GM21529 (cell line): ENCODE measurements at regions not wholly inside any gene's neighbourhood (a gene's known extent, or its start where the extent isn't known, plus 50 kb on each side); places are given as distances from the start of the nearest gene placed in this dataset.

ENCODE experiments used
- ATAC-seq: cut with Tn5 transposase; IDR thresholded peaks from one replicate; pipeline ENCODE4 v1.9.1; 2021; ENCODE audit not compliant: unreplicated experiment

DNA sequence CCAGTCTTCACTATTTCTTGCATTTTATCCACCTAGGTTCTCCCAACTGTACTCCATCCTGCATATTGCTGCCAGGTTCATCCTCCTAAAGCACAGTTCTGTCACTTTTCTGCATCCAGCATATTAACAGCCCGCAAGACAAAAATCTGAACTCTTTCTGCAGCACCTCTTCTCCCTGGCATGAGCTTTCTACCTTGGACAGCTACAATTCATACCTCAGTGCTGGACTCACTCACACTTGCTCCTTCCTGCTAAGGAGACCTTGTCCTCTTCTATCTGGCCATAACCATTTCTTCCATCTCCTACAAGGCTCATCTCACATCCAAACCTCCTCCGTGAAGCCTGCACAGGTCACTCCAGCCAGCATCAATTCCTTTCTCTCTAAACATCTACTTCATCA, 170.1 kb upstream of the GRIP1 start:
- no peak for ATAC-seq

- no peak for ATAC-seq
Observed at GRCh38 chr12:66851134-66851533, 172.3 kb upstream of the GRIP1 start.

DNA sequence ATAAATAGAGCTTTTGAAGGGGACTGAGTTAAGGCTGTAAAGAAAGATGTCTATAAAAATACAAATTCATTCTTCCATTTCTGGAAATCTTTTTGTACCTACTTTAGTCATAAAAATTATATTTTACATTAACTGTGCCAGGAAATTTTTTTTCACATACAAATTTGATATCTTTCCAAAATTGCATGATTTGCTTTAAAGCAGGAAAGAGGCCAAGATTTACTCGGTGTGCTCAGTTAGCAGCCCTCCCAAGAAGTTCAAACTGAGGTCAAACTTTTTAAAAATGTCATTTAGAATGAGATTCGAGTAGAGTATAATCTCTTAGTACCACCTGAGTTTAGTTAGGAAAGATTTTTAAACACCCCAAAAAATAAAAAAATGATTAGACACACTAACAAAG, 173.2 kb upstream of the GRIP1 start:
- no peak for ATAC-seq

DNA sequence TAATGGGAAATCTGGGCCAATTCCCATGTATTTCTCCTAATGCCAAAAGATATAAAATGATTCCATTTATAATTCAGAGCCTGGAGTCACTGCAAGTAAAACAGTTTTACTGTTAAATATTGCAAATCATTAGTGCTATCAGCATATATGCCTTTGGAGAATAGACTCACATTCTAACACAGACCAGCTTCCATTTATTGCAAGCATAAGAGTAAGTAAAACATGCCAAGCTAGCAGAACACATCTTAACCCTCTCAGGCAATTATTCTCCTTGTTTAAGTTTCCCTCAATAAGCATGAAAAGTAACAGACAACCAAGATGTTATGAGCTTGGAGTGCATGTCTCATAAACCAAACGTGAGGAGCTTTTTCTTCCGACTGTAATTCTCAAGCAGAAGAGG, 173.9 kb upstream of the GRIP1 start:
- no peak for ATAC-seq

DNA sequence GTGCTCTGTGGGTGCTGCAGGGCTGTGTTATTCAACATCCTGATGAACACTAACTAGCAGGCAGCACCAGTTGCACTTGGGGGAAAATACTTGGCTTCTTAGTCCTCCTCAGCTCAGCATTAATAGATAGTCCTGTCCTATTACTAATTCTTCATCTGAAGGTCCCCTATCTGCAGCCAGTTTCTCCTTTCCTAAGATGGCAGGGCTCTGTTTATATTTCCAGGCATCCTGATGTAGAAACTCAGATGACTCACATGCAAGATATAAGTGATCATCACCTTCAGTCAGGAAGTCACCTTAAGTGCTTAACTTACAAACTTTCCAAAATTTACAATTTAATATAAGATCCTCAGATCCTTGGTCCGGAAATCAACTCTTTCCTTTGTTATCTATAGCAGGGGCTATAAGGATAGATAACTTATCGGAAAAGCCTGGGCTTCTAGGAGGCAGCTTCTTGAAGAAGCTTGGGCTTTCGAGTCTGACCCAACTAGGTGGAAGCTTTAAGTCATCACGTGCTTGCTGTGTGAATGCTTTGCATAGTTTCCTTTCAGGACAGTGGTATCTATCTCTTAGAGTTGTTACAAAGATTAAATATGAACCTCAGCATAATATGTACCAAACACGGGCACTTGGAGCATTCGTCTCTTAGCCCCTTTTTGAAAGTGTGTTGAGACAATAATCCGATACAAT, 181.0 kb upstream of the GRIP1 start:
- no peak for ATAC-seq

DNA sequence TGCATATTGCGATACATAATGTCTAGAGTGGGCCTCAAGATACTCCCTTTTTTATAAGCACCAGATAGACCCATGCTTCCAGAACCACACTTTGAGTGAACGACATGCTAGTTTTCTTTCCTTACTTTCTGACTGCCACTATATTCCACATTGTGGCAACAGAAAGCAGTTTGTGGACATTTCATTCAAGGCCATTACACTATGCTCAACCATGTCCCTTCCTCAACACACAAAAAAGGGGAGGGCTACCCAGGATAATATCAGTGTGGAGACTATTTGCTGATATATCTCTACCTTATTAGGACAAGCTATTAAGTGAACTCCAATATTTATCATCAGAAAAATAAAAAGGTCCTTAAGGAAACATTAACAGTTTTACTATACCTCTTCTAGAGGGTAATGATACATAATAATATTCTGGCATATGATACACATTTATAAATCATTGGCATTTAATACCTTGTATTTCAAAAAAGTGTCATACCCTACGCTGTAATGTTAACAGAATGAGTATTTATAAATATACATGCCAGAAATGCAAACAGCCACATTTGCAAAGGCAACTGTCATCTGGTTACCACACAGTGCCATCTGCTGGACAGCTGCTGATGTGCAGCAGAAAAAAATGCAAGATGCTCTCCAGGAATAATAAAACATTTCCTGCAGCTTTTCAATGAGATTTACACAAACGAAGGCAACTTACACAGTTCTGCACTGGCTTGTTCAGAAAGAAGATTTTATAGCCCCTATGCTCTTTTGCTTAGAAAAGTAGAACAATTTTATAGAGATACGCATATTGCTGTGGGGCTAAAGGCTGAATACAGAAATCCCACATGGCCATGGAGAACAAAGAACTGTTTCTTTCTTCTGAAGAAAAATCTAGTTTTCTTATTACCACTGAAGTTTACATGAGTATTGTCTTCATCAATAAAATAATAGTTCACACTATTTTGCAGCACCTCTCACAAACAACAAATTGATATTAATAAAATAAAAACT, 182.2 kb upstream of the GRIP1 start:
- peak; percentile 70 for ATAC-seq

- ATAC-seq: no peak
Observed at GRCh38 chr12:66862356-66862985, 183.6 kb upstream of the GRIP1 start.

- no peak for ATAC-seq
Observed at GRCh38 chr12:66863276-66863675, 184.4 kb upstream of the GRIP1 start.

DNA sequence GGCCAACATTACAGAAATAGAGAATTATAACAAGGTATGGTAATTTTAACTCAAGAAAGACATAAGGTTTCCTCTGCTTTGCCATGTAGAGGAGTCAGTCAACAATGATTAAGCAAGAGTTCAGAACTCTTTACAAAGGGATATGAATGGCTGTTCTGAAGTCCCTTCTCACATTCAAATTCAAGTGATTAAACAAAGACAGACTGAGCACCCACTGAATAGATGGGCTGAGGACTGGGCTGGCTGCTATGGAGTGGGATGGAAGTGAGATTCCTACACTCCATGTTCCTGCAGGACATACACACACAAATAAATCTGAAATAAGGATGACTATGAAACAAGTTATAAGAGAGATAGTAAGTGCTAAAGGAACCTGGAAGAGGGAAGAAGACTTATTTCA, 199.0 kb upstream of the GRIP1 start:
- ATAC-seq: no peak

- ATAC-seq: no peak
Observed at GRCh38 chr12:66879409-66879808, 200.5 kb upstream of the GRIP1 start.

GRCh38 chr12:66881386-66881785, 202.5 kb upstream of the GRIP1 start:
- ATAC-seq: no peak

DNA sequence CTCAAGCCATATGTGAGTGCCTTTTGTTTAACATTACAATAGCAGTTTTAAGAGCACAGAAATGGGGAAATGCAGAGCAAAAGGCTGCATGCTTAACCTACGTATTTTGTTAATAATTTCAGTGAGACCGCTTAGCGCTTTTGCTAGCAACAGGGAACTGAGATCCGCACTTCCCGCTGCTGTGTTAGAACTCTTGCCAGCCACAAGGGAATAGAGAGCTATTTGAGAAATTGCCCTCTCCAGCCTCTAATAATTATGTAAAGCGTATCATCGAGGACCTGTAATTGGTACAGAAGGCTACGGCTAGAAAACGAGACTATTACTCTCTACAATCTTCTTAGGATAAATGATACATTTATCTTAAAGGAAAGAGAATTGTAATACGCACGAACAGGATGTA, 205.2 kb upstream of the GRIP1 start:
- ATAC-seq: no peak

GRCh38 chr12:66885115-66885875, 206.4 kb upstream of the GRIP1 start:
- ATAC-seq: no peak

- ATAC-seq: no peak
Observed at GRCh38 chr12:66896797-66897196, 217.9 kb upstream of the GRIP1 start.

- ATAC-seq: no peak
Observed at GRCh38 chr12:66898700-66899469, 220.0 kb upstream of the GRIP1 start.

DNA sequence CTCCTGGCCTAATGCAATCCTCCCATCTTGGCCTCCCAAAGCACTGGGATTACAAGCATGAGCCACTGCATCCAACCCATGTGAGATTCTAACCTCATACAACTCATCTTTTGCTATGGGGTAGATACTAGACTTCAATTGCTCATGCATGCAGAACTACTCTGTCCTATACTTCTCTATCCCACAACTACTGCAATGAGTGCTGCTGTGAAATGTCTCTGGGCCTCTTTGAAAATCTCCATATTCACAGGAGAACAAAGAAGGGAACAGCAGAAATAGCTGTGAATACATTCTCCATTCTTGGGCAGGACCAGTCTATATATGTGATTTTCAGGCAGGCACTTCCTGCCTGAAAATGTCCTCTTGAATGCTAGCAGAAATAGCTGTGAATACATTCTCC, 220.7 kb upstream of the GRIP1 start:
- no peak for ATAC-seq

- no peak for ATAC-seq
Observed at GRCh38 chr12:66900616-66901015, 221.7 kb upstream of the GRIP1 start.

DNA sequence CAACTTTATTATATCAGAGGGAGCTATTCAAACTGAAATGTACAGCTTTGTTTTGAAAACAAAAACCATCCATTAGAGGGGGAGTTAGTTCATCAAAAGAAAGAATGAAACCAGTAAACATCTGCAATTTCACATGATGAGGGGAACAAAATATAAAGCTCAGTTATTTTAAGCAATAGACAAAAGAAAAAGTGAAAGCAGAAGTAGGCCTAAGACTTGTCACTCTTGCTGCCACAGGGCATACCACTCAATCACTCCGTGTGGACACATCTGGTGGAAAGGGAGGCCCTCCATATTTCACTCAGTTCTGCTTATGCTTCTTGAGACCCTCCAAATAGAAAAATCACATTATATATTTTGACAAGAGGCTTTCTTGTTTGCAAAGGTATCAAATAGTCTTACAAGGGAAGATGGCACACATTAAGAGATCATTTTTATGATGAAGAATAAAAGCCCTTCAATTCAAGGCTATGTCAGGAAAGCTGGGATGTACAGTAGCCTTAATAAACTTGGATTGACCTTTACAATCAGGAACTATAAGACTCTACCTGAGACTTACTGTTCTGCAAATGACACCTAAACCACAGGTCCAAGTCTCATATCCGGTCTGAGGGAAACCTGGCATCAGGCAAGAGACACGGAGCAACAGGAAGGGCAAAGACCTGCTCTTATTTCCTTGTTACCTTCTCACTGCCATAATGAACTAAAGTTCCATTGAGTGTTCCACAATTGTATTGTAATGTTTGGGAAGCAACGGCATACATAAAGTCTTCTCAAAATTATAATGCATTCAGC, 222.5 kb upstream of the GRIP1 start:
- peak; percentile 96 for ATAC-seq

- no peak for ATAC-seq
Observed at GRCh38 chr12:66902020-66902419, 223.1 kb upstream of the GRIP1 start.
